NCI-H2196 (cell line): ENCODE measurements at regions not wholly inside any gene's neighbourhood (a gene's known extent, or its start where the extent isn't known, plus 50 kb on each side); places are given as distances from the start of the nearest gene placed in this dataset.
"Not testable (repeated sequence)": the region's sequence is repeated elsewhere in the genome, so short reads cannot be mapped to it uniquely, and the experiment has no call there.

Source experiments
- DNase-seq: peaks from one replicate; lab custom pipeline; 2025; ENCODE audit not compliant: unreplicated experiment; lab: John Stamatoyannopoulos, UW

- no peak for DNase-seq
Observed at GRCh38 chr10:78467496-78468106, 433.9 kb downstream of the RPS24 start.

- DNase-seq, result not testable (repeated sequence)
Observed at GRCh38 chr10:78468731-78469130, 435.1 kb downstream of the RPS24 start.

GRCh38 chr10:78470267-78471103 lies 436.8 kb downstream of the RPS24 start:
- DNase-seq, result peak; percentile 62

GRCh38 chr10:78471326-78471722 lies 437.7 kb downstream of the RPS24 start:
- DNase-seq, result no peak

GRCh38 chr10:78471723-78472550 lies 438.3 kb downstream of the RPS24 start:
- DNase-seq, result no peak

- no peak for DNase-seq
Observed at GRCh38 chr10:78472551-78472890, 438.9 kb downstream of the RPS24 start.

DNA sequence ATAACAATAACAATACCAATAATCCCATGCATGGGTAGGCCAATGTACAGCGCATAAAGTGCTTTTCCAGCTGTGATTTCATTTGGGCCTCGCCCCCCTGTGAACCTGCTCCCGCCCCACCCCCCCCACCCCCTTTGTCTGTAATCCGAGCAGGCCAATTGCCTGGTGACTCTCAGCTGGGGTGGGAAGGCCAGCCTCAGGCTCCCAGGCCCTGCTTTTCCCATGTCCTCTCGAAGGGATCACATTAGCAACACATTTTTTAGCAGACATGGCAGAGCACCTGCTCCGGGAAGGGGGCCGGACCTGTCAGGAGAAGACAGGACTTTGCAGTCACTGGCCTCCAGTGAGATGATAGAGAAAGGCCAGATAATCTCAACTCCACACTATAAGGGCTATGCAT lies 439.3 kb downstream of the RPS24 start:
- DNase-seq, result no peak

GRCh38 chr10:78474743-78475142 lies 441.1 kb downstream of the RPS24 start:
- no peak for DNase-seq

GRCh38 chr10:78475437-78475836 lies 441.8 kb downstream of the RPS24 start:
- no peak for DNase-seq

DNA sequence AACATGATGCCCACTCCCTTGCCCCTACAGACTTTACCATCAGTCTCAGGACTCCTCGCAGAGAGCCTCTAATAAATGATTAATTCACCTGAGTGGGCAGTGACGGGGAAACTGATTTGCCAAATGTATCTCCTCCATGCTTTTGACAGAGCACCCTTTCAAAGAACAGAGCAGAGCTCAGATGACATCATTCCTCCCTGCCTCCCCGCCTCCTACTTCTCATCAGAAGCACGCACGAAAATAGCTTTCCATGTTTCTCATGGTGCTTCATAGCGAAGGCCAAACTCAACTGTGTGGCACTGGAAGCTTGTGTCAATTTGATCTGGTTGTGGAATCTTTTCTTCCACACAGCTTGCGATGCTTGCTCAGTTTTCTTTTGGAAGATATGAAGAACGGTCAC lies 442.5 kb downstream of the RPS24 start:
- no peak for DNase-seq

- no peak for DNase-seq
Observed at GRCh38 chr10:78476844-78477243, 443.2 kb downstream of the RPS24 start.

- no peak for DNase-seq
Observed at GRCh38 chr10:78478919-78479318, 445.3 kb downstream of the RPS24 start.

- DNase-seq, result no peak
Observed at GRCh38 chr10:78479467-78479866, 445.8 kb downstream of the RPS24 start.

DNA sequence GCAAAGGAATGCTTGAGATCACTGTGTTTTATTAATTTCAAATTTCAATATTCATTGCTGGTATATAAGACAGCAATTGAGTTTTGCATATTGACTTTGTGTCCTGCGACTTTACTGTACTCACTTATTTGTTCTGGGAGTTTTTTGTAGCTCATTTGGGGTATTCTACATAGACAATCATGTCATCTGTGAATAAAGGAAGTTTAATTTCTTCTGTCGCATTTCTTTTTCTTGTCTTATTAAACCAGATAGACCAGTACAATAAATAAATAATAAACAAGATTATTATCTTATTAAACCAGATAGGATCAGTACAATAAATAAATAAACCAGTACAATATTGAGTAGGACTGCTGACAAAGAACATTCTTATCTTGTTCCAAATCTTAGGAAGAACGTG lies 448.2 kb downstream of the RPS24 start:
- no peak for DNase-seq

GRCh38 chr10:78483641-78484040 lies 450.0 kb downstream of the RPS24 start:
- DNase-seq, result no peak

DNA sequence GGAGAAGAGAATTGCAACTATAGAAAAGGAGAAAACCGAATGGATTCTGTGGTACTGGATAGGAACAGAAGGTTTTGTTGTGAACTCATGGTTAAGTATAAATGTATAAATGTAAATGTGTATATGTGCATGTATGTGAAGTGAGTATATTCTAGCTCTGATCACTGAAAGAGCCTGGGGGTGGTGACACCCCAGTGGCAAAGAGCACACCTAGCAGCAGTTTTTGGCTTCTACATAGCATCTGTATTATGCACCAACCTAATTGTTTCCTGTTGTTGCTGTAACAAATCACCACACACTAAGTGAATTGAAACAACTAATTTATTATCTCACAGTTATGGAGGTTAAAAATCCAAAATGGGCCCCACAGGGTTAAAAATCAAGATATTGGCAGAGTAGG lies 455.4 kb downstream of the RPS24 start:
- DNase-seq, result no peak

DNA sequence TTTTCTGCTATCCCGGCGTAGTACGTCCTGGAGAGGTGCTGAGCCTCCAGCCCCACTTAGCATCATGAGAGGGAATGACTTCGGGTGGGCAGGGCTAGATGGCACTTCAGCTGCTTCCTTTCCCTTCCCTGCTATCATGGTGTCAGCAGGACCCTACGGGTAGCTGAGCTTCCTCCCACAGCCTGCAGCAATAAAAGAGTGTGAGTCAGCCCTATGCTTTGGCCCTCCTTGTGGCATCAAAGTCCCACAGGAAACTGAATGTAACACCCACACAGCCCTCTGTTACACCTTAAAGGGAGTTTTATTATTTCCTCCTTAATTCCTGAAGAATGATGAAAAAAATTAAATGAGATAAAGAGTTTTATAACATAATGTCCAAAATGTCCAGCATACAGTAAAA lies 458.1 kb downstream of the RPS24 start:
- DNase-seq, result no peak

- no peak for DNase-seq
Observed at GRCh38 chr10:78492424-78492823, 458.8 kb downstream of the RPS24 start.

GRCh38 chr10:78494179-78494578 lies 460.5 kb downstream of the RPS24 start:
- no peak for DNase-seq

DNA sequence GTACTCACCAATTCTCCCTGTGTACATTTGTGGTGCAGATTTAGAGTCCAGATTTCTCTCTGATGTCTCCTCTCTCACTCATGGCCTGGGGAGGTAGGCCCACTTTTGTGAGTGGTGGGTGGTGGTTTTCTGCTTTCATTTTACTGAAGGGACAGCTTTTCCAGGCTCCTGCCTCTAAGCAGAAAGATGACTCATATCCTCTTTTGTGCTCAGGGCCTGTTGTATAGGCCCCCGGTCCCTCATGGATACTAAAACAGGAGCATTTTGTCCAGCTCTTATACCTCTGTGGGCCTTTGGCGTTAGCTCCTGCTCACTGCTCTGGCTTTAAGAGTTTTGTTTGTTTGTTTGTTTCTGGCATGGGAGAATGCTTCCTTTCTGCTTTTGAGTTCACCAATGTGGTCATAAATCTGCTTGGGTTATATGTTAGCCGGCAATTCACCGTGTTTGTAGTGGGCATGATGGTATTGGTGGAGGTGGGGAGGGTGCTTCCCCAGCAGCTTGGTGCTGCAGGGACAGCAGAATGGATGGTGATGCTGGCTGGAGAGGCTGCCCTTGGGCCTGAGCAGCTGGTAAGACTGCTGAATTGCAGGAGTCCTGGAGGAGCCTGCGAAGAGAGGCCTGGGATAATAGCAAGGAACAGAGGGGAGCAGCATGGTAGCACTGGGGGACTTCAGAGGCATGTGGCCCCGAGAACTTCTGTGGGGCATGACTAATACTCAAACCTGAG lies 468.7 kb downstream of the RPS24 start:
- DNase-seq, result no peak

DNA sequence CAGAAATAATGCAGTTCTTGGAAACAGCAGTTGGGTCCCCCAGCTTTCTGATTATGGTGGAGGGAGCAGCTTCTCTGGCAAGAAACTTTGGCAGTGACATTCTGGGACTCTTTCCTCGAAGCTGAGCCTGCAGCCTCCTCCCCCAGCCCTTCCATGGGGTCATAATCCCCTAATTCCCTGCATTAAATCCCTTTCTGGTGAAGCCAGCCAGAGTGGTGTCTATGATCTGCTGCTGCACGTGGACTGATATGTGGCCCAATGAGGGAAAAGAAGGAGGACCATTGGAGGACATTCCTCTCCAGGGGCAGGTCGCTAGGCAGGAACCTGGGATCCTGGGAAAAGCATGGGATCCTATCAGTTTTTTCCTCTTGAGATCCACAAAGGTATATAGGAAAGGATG lies 470.5 kb downstream of the RPS24 start:
- no peak for DNase-seq
